Activated CD4-positive, alpha-beta T cell treated with anti-CD3 and anti-CD28 coated beads, Interleukin-2, amount 50 U/mL, for 4 hours (primary cell): ENCODE measurements at regions not wholly inside any gene's neighbourhood (a gene's known extent, or its start where the extent isn't known, plus 50 kb on each side); places are given as distances from the start of the nearest gene placed in this dataset.

ENCODE experiments used
- DNase-seq, 2 experiments: peaks; one replicate each; pipeline ENCODE4 v3.0.0-alpha.2; 2020

DNA sequence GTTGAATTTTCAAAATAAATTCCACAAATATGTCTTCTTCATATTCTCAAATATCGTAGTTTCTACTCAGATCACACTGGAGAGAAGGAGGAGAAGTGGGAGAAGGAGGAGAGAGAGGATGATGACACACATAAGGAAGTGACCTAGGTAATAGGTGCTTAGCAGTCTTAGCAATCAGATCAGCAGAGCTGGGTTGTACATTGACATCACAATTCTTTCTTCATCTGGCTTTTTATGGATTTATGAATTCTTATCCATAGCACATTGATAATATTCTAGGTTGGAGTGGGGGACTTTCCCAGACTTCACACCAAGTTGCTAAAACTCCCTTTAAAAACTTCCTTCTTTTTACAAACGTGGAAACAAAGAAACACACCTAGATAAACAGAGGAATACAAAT is 86.9 kb downstream of the FGF9 start:
- DNase-seq, result no peak

DNA sequence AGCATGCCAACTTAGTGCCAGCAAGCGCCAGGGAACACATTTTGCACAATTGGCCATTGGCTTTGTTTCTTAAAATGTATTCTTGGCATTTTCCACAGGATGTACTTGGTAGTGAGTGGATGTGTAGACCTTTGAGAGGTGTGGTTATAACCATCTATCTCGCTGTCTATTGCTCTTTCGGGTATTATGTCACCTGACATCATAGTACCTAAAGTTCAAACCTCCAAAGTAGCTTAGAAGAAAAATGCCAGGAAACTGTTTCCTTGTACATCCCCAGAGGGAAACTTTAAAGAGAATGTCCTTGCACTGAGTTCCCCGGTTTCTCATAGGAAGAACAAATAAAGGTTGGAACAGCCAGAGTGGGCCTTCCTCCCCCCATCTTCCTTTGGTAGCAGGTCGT is 87.6 kb downstream of the FGF9 start:
- DNase-seq, result no peak

DNA sequence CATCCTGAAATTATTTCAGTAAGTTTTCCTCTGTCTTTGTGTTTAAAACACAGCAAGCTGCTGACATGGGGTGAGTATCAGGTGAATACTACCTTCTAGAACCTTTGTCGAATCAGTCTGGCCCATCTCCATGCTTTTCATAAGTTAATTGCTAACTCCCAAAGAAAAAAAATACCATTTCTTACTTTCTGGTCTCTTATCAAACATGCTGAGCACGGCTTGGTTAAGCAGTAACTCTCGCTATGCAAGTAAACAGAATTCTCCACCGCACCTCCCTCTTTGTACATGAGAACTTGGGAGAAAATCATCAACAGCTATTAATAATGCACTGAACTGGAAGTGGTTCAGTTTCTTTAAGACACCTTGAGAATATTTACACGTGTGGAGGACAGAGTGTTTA is 88.6 kb downstream of the FGF9 start:
- DNase-seq, result no peak

DNA sequence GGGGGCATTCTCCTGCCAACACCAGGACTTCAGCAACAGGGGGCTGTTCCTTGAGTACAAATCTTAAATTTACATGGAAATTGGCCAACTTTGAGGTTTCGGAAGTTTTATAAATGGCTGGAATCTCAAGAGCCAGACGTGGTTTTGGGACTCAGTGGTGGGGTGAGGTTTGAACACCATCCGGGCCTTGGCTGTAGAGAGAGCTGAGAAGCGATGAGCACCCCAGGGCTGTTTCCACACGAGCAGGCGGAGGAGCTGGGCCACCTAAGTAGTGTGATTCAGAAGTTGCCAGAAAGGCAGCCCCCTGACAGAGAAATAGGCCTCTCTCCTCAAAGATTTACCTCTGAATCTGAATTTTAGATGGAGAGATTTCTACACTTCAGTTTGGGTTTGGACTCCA is 89.0 kb downstream of the FGF9 start:
- no peak for DNase-seq

DNA sequence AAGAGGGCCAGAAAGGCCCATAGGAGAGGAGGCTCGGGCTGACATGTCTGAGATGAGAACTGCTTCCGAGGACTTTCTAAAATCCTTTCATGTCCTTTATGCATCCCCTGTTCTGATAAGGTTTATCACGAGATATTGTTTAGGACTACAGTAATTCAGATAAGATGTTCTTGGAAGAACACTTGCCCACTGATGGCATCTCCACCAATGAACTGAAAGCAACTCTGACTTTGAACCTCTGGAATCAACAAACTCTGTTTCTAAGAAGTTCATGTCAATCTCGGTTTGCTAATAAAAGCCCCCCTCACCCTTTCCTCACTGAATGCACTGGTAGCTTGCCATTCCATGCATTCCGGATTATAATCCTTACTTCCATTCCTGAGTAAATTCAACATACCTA is 90.9 kb downstream of the FGF9 start:
- no peak for DNase-seq

DNA sequence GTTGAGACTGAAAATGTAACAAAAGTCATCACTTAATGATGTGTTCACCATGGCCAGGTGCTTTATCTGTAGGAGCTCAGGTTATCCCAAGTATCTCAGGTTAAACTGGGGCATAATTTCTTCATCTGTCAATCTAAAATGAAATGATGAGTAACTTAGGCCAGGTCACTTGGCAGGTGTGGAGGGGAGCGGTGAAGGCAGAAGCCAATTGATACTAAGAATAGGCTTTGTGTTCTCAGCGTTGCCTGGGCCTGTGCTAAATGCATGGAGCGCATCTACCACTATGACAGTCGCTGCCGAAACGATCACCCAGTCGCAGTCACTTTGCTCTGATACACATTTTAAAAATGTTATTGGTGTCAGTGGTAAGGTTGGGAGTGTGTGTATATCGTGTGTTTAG is 91.6 kb downstream of the FGF9 start:
- DNase-seq, result no peak

DNA sequence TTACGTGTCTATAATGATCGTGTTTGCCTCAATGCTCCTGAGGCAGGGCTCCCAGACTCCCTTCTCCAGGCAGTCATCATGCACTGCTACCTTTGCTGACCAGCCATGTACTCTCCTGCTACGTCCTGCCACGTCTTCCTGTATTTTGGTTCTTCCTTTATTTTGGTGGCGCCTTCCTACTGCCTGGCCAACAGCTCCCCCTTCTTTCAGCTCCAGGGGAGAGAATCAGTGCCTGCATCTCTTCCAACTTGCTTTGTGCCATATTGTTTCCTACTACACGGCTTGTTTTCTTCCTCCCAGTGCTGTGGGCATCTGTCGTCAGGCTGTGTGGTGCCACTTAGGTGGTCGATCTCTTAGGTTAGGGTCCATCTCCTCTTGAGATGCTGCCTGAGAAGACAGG is 96.2 kb downstream of the FGF9 start:
- DNase-seq, result no peak

DNA sequence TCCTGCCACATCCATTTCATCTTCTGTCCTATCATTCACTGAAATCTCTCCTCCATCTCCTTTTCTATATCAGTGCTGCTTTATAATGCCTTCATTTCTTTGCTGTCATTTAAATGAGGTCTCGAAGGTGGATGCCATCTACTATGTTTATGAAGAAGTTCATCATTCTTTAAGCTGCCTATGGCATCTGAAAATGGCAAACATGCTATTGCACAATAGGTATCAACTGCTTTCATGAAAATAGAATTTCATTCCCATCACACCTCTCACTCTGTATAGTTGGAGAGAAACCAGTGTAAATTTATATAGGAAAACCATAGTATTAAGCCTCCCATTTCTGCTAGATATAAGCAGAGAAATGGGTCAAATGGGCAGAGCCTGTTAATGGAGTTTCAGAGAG is 100.2 kb downstream of the FGF9 start:
- no peak for DNase-seq

DNA sequence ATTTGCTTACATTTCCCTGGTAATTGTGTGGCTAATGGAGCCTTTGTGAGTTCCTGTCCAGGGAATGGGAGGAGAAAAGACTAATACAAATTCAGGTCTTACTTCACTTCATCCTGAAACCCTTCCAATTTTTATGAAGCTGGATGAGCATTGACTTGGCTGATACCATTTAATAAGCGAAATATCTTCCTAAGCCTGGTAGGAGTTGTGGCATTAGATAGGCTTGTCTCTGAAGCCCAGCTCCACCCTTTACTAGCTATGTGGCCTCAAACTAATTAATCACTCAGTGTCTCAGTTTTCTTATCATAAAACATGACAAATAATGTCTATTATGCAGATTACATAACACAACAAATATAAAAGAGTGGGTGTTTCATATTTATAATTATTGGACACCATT is 106.3 kb downstream of the FGF9 start:
- DNase-seq, result no peak

DNA sequence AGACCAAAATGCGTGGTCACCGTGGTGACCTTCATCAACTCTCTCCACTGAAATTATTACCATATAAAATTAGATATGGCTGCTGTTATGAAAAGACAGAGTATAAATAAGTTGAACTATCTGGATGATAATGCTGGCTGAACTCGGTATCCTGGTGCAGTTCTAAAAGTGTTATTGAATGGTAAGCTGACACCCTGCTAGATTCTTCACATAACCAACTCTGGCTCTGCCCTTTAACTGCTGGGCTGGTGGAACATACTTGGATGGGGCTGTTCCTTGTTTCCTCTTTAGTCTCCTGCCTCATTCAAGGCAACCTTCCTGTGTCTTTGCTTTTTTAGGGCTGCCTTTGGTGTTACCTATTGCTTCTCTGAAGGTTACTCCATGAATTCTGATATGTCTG is 106.9 kb downstream of the FGF9 start:
- DNase-seq, result no peak

DNA sequence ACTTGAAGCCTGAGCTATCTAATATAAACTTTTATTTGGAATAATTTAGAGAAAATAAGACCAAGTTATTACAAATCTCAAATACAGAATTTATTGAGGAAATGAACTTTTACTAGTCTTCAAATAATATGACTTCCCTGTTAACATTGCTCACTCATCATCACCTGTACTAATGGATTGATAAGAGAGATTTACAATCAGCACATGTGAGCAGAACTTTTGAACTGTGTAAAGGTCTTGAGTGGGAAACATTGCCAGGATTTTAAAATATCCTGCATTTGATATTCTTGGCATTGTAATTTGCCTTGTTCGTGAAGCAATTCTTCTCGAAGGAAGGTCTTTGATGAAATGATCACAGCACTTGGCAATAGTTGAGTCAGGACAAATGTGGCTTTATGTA is 111.9 kb downstream of the FGF9 start:
- DNase-seq, result no peak

DNA sequence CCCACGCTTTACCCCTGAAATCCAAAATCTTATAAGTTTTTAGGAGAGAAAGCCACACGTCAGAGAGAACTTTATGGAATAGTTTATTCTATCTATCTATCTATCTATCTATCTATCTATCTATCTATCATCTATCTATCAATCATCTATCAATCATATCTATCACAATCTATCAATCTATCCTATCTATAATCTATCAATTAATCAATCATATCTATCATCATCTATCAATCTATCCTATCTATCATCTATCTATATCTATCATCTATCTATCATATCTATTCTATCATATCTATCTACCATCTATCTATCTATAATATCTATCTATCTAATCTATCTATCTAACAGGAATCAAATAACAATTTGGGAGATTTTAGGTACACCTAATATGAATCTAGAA is 115.1 kb downstream of the FGF9 start:
- no peak for DNase-seq

DNA sequence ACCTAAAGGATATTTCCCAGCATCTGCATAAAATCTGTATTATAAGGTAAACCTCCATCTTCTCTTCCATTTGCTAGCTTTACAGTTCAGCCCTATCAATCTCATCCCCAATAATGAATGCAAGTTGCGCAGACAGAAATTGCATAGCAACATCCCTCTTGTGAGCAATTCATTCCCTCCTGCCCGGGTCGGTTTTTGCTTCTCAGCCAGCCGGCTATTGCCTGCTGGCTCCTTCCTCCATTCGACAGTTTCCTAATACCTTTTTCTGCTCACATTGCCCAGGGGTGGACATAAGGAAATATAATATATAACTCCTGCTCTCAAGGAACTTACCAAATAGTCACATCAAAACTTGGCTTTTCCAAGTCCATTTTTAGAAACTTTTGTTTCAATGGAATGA is 125.2 kb downstream of the FGF9 start:
- DNase-seq, result no peak

DNA sequence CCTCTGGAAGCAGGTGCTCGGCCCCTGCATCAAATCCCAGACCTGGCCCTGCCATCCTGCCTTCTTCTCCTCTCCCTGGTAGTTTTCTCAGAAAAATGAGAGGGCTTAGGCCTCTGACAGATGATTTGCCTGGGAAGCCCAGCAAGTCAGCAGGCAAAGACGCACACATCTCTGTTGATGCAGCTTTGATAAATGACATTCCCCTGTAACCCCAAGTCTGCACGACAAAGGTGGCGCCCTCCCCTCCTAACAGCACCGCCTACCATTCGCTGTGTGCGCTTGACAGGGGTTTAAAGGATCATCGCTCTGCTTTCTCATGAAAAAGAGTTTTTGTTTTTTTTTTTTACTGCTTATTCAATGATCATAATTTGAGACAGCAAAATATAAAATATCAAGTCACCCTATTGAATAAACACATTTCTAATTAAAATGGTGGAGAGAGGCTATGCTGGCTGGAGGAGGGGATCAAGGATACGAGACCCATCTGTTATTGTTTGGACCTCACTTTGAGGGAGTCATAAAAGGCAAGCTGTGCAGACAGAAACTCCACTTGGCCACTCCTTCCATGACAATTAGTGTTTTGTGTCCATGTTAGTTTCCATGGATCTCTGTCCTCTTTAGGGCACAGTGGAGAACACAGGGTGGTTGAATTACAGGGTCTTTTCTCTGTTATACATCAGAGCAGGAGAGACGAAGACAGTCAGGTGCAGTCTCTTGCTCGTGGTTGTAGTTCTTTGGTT is 126.1 kb downstream of the FGF9 start:
- no peak for DNase-seq

DNA sequence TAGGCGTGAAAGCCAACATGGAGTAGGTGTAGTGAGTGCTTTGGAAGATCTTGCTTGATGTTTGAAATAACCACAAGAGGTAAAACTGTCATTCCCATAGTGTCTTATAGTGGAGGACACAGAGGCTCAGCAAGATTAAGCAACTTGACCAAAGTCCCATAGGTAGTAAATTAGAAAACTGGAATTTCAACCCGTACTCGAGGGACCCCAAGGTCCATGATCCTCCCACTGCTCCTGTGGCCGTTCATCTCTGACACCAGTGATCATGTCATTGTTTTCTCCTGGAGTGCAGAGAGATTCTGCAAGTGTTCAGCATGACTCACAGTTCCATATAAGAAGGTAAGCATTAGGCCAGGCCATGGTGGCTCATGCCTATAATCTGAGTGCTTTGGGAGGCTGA is 126.9 kb downstream of the FGF9 start:
- no peak for DNase-seq

DNA sequence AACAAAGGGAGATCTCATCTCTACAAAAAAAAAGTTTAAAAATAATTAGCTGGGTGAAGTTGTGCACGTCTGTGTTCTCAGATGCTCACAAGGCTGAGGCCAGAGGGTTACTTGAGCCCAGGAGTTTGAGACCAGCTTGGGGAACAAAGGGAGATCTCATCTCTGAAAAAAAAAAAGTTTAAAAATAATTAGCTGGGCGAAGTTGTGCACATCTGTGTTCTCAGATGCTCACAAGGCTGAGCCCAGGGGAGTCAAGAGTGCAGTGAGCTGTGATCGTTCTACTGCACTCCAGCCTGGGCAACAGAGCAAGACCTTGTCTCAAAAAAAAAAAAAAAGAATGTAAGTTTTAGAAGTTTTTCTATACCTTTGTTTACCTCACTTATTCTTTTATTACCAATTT is 127.3 kb downstream of the FGF9 start:
- no peak for DNase-seq

DNA sequence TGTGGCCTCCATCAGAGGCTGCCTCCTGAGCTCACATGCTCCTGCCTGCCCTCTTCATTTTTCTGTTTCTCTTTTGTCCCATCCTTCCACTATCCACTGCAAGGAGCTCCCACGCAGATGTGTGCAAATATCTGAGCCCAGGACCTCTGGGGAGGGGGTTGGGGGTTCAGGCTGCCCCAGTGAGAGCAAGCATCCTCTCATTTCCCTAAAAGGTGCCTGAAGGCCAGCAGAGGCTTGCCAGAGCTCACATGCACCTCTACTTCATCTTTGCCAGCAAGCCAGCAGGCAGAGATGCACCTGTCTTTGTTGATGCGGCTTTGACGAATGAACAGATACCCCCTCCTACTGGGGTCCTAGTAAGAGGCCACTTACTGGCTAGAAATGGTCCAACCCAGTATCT is 128.8 kb downstream of the FGF9 start:
- DNase-seq, result no peak

DNA sequence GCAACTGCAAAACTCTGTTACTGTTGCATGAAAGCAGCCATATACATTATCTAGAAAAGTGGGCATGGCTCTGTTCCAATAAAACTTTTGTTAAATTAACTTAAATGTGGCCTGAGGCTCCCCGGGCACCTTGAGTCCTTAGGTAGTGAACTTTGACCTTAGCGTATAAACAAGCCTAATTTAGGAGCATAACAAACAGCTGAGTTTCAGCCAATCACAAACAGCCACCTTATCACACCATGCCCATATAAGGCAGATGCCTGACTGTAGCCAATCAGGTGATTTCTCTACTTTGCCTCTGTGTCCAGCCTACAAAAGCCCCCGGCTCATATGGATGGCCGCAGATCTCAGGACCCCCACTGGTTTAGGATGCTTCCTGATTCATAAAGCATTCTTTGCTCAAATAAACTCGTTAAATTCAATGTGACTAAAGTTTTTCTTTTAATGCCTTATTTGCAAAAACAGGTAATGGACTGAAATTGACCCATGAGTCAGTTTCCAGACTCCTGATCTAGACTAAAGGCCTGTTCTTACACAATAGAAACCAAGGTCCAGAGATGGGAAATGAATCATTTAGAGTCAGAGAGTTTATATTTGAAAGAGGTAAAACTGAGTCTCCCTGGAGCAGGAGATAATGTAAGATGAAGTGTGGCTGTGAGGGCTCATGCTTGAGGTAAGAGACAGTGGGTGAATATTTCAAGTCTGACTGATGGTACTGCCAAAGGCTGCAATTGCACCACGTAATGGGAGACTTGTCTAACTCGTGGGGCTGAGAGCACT is 130.2 kb downstream of the FGF9 start:
- DNase-seq, result no peak

DNA sequence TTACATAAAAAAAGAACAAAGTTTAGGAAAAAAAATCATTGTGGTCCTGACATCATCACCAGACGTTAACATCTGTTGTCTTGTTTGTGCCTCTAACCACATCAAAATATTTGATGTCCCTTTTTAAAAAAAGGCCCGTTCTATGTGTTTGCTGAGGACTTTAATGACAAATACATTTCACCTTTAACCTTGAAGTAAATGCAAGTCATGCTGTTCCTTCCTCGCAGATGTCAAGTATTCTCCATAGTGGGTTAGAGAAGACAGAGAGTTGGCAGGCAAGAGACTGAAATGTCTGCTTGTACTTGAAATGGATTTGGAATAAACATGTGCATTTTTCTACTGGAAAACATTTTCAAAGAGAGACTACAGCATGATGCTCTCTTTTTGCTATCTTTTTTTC is 134.9 kb downstream of the FGF9 start:
- DNase-seq, result no peak

DNA sequence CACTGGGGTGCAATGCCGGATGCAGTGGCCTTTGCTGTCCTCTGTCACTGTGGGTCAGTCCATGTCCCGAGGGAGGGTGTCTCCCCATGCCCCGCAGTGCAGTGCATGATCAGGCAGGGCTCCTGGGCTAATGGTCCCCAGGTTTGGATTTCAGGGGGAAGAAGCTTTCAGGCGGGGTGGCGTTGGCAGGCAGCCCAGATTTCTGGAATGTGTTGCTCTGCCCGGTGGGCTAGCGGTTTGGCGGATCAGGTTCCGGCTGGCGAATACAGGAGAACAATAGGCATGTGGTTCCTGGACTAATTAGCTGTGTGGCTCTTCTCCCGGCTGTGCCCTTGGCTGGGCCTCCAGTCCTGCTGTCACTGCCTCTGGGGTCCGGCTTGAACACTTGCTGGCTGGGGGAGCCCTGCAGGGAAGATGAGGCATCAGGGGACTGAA is 141.3 kb downstream of the FGF9 start:
- no peak for DNase-seq

DNA sequence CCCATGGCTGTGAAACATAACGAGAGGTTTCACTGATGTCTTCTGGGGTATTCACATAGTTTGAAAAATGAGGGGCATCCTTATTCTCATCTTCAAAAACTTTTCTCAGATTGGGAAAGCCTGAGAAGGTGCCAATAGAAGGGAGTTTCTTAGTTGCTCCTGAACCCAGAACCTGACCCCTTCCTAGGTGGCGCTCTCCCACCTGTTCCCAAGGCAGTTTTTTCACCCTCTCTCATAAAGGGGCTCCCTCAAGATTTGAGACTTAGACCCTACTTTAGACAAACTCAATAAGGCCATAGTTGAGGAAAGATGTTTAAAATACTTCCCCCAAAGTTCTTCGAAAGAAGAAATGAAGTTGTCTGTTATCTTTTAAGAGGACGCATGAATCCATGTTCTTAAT is 142.2 kb downstream of the FGF9 start:
- no peak for DNase-seq

DNA sequence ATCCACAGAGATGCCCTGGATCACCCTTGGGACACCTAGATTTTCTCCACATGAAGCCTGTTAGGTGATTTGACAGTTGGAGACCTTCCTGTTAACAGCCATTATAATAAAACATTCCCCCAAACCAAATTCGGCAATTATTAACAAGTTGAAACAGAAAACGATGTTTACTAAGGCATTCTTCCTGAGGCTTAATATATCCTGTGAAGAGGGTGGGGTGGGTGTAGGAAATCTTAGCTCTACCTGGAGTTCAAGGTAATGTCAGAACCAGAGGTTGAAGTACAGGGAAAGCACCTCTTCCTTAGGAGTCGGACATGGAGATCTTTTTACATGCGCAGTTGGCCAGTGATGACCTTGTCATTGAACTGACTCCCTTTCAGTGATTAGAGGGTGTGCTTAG is 143.0 kb downstream of the FGF9 start:
- DNase-seq, result no peak

DNA sequence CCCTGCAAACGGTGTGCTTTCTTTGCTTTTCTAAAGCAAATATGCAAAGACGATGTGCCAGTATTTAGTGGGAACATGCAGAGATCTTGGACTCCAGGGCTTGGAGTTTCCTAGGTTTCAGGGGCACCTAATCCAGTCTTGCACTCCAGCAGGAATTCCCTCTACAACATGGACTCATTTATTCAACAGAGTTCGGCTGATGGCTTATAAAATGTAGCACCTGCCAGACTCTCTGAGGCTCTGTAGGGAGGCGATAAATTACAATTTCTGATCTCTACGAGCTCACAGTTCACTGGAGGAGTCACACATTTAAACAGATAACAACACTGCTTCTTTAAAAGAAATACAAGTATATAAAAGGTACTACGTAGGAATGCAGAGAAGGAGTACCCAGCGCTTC is 143.7 kb downstream of the FGF9 start:
- DNase-seq, result no peak

DNA sequence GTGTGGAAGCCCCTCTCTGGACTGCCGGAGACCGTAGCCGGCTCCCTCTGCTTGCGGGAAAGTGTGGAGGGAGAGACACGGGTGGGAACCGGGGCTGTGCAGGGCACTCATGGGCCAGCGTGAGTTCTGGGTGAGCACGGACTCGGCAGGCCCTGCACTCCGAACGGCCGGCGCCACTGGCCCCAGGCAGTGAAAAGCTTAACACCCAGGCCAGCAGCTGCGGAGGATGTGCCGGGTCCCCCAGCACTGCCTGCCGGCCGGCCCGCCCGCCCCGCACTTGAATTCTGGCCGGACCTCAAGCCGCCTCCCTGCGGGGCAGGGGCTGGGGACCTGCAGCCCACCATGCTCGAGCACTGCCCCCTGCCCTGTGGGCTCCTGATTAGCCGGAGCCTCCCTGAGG is 147.0 kb downstream of the FGF9 start:
- no peak for DNase-seq

DNA sequence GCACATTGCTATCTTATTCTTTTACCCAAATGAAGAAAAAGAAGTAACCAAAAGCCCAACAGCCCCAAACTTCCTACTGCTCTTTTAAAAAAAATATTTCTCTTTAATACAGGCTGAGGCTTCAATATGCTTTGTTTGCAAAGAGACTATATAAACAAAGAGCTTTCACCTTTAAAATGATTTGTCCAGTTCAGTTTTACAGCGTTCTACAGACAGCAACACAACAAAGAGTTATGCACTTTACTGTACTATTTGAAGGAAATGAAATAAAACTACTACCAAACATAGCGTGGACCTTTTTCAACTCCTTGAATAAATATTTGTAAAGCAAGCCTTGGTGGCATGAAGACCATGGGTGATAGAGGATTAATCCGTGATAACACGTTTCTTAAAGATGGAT is 151.2 kb downstream of the FGF9 start:
- DNase-seq, result no peak
